Type B pancreatic cell (in vitro differentiated cells): ENCODE measurements at regions not wholly inside any gene's neighbourhood (a gene's known extent, or its start where the extent isn't known, plus 50 kb on each side); places are given as distances from the start of the nearest gene placed in this dataset.

Source experiments
- DNase-seq: peaks from one replicate; pipeline ENCODE4 v3.0.0; 2021; ENCODE audit warnings: mixed read lengths; ENCODE audit not compliant: unreplicated experiment; ENCODE audit errors: extremely low spot score
- H3K27ac Mint-ChIP-seq: 2 replicates; pipeline ENCODE4 v1.8.0; 2021; ENCODE audit warnings: mild to moderate bottlenecking, mixed read lengths
- H3K27me3 Mint-ChIP-seq: 2 replicates; pipeline ENCODE4 v1.8.0; 2021; ENCODE audit warnings: mixed read lengths
- H3K36me3 Mint-ChIP-seq: 2 replicates; pipeline ENCODE4 v1.8.0; 2021; ENCODE audit warnings: mixed read lengths
- H3K4me1 Mint-ChIP-seq: one replicate; pipeline ENCODE4 v1.8.0; 2021; ENCODE audit warnings: mixed read lengths; ENCODE audit not compliant: unreplicated experiment
- H3K4me3 Mint-ChIP-seq: 2 replicates; pipeline ENCODE4 v1.8.0; 2021; ENCODE audit warnings: mild to moderate bottlenecking, mixed read lengths
- H3K9me3 Mint-ChIP-seq: 2 replicates; pipeline ENCODE4 v1.8.0; 2021; ENCODE audit warnings: mixed read lengths
- TF ChIP-seq, protein P1 (sequence below): fragments of 200-600 bp; sonication (generic); conservative IDR thresholded peaks from 2 replicates; pipeline ENCODE4 v1.5.0; 2021; ENCODE audit warnings: antibody characterized with exemption, mild to moderate bottlenecking

- Mint-ChIP-seq H3K27me3 (no peaks in the 10 kb centered on the region), H3K4me3 (no peak overlapping the region), H3K9me3 (peaks cover 9% of the 10 kb centered on the region), H3K27ac (no peak overlapping the region), H3K36me3 (no peaks in the 10 kb centered on the region), H3K4me1 (no peaks in the 10 kb centered on the region)
- TF ChIP-seq, protein P1, sequence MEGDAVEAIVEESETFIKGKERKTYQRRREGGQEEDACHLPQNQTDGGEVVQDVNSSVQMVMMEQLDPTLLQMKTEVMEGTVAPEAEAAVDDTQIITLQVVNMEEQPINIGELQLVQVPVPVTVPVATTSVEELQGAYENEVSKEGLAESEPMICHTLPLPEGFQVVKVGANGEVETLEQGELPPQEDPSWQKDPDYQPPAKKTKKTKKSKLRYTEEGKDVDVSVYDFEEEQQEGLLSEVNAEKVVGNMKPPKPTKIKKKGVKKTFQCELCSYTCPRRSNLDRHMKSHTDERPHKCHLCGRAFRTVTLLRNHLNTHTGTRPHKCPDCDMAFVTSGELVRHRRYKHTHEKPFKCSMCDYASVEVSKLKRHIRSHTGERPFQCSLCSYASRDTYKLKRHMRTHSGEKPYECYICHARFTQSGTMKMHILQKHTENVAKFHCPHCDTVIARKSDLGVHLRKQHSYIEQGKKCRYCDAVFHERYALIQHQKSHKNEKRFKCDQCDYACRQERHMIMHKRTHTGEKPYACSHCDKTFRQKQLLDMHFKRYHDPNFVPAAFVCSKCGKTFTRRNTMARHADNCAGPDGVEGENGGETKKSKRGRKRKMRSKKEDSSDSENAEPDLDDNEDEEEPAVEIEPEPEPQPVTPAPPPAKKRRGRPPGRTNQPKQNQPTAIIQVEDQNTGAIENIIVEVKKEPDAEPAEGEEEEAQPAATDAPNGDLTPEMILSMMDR: no peak
- DNase-seq: no peak
Observed at GRCh38 chr2:65587779-65588178, 155.4 kb upstream of the SPRED2 start.

GRCh38 chr2:65586516-65586915 is 154.1 kb upstream of the SPRED2 start:
- Mint-ChIP-seq H3K4me3 (no peak overlapping the region), H3K27ac (no peak overlapping the region), H3K36me3 (no peaks in the 10 kb centered on the region), H3K27me3 (no peaks in the 10 kb centered on the region), H3K9me3 (peaks cover 13% of the 10 kb centered on the region), H3K4me1 (no peaks in the 10 kb centered on the region)
- TF ChIP-seq, protein P1: no peak
- DNase-seq: no peak

DNA sequence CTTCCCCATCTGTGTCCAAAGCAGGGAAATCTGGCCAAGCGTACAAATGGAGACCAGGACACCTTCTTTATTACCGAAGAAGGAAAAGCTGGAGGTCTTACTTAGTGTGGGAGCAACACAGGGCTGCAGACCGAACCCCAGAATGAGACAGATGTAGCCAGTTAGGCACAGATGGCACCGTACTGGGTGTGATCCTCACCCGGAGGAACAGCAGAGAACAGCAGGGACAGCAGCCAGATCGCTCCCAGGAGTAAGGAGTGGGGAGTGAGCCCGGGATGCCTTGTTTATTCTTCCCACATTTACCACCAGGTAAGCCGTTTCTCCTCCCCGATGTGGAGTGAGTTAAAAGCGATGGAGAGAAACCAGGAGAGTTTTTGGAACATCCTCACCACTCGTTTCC is 150.7 kb upstream of the SPRED2 start:
- peaks cover 4% of the 10 kb centered on the region for H3K9me3 Mint-ChIP-seq
- no peaks in the 10 kb centered on the region for H3K36me3 Mint-ChIP-seq
- H3K4me3 Mint-ChIP-seq: no peak overlapping the region
- TF ChIP-seq, protein P1: no peak
- no peak for DNase-seq
- no peak overlapping the region for H3K27ac Mint-ChIP-seq
- H3K4me1 Mint-ChIP-seq: no peaks in the 10 kb centered on the region
- H3K27me3 Mint-ChIP-seq: no peaks in the 10 kb centered on the region

DNA sequence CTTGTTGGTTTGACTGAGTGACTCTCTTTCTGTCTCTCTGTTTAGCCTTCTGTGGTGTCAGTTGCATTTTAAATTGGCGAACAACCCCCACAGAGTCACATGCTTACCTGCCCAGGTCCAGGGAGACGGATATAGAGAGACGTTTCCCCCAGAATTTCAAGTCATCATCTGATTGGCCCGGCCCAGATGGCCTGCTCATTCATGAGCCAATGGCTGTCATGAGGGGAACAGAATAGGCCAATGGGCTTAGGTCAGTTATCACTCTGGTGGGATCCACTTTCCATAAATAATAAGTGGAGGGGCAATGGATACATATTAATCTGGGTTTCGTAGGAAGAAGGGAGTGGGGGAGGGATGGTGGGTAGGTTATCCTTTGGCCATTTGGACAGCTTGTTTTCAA is 150.0 kb upstream of the SPRED2 start:
- TF ChIP-seq, protein P1: no peak
- DNase-seq: no peak
- Mint-ChIP-seq H3K27ac (no peak overlapping the region), H3K9me3 (peaks cover 4% of the 10 kb centered on the region), H3K4me3 (no peak overlapping the region), H3K36me3 (no peaks in the 10 kb centered on the region), H3K27me3 (no peaks in the 10 kb centered on the region), H3K4me1 (no peaks in the 10 kb centered on the region)

- DNase-seq: no peak
Observed at GRCh38 chr2:65580824-65581223, 148.4 kb upstream of the SPRED2 start.

More at GRCh38 chr2:65580824-65581223, 148.4 kb upstream of the SPRED2 start:
- peaks cover 3% of the 10 kb centered on the region for H3K27me3 Mint-ChIP-seq
- H3K4me1 Mint-ChIP-seq: peaks cover 5% of the 10 kb centered on the region
- H3K36me3 Mint-ChIP-seq: peaks cover 3% of the 10 kb centered on the region
- H3K27ac Mint-ChIP-seq: no peak overlapping the region
- no peak overlapping the region for H3K4me3 Mint-ChIP-seq
- TF ChIP-seq, protein P1: no peak
- H3K9me3 Mint-ChIP-seq: peaks cover 9% of the 10 kb centered on the region
